Activated T-helper 17 cell treated with anti-CD3 and anti-CD28 coated beads, Interleukin-2, amount 50 U/mL, for 72 hours (primary cell): ENCODE measurements at regions not wholly inside any gene's neighbourhood (a gene's known extent, or its start where the extent isn't known, plus 50 kb on each side); places are given as distances from the start of the nearest gene placed in this dataset.

Experiments used
- ATAC-seq: fragments of 150-1000 bp; cut with Tn5 transposase; replicated peaks from 2 replicates; pipeline ENCODE4 v1.10.0; 2021; ENCODE audit warnings: mild to moderate bottlenecking, moderate library complexity
- H3K27ac Mint-ChIP-seq: one replicate; pipeline ENCODE4 v1.8.0; 2022; ENCODE audit warnings: mixed read lengths
- H3K27me3 Mint-ChIP-seq: one replicate; pipeline ENCODE4 v1.8.0; 2022; ENCODE audit warnings: mixed read lengths
- H3K36me3 Mint-ChIP-seq: one replicate; pipeline ENCODE4 v1.8.0; 2022; ENCODE audit warnings: low read depth, mild to moderate bottlenecking, mixed read lengths
- H3K4me1 Mint-ChIP-seq: one replicate; pipeline ENCODE4 v1.8.0; 2022; ENCODE audit warnings: mixed read lengths
- H3K4me3 Mint-ChIP-seq: one replicate; pipeline ENCODE4 v1.8.0; 2022; ENCODE audit warnings: mild to moderate bottlenecking, mixed read lengths
- H3K9me3 Mint-ChIP-seq: one replicate; pipeline ENCODE4 v1.8.0; 2022; ENCODE audit warnings: mixed read lengths

DNA sequence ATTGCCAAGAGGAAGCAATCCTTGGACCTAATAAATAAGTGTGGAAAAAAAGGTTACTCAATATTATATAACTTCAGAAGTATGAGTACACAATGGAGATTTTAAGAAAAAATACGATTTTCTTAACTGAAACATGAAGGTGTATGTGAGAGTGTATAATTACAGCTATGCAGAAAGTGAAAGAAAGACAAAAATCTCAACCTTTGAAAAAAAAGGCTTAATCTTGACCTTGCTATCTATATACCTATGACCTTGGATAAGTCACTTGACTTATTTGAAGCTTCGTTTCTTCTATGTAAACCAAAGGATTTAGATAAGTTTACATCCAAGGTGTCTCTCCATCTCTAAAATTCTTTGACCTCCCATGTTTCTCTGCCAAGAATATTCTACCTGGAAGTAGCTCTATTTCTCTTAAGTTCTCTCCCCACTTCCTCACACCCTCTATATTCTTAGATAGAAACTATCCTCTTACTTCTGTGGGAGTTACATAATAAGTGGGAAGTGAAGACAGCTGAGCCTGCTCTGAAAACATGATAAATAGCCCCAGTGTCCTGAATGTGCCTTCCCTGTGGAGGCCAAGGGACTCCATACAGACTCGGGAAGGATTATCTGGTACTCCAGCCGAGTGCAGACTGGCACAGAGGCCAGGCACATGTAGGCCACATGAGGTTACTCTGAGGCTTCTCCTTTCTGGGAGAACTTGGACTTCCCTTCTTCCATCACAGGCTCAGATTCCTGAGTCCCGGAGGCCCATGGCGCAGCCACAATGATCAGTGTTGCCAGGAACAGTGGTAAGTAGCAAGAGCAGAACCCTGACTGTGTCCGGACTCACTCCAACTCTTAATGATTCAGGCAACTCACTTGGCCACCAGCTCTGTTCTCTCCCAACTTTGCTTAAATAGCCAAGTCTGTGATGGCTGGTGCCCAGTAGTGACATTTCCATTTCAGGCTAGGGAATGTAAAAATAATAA lies 166.8 kb upstream of the COL8A1 start:
- H3K4me1 Mint-ChIP-seq = no peaks in the 10 kb centered on the region
- no peaks in the 10 kb centered on the region for H3K27me3 Mint-ChIP-seq
- H3K9me3 Mint-ChIP-seq = no peaks in the 10 kb centered on the region
- H3K36me3 Mint-ChIP-seq = no peaks in the 10 kb centered on the region
- no peak for ATAC-seq
- H3K27ac Mint-ChIP-seq = no peak overlapping the region
- H3K4me3 Mint-ChIP-seq = no peak overlapping the region

DNA sequence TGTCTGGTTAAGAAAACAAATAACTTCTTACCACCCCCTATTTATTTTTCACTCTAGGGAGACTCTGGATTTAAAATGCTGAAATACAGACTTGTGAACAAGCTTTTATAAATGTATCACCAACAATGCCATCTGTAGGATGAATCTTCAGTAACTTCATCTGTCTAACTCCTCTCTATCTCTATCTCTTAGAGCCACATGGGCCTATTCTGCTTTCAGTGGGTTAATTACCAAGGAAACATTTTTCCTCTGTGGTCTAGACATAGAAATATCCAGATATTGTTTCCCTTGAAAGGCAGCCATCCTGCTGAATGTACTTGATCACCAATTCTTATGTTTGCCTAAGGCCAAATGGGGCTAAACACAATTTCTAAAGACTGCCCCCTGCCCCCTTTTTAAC lies 167.6 kb upstream of the COL8A1 start:
- no peak overlapping the region for H3K27ac Mint-ChIP-seq

DNA sequence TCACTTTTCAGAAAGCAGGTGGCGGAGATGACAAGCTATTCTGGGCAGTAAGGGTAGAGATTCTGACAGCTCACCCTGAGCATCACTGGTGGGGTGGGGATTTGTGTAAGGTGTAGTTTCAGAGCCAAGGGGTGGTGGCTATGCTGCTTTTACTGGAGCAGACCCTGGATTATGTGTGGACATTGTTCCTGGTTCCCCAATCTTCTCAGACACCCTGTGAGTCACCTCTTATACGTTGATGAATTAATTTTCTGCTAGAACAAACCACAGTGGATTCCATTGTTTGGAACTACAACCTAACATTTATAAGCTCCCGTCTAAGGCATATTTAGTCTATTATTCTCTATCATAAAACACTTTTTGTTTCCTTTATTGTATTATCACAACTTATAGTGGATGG lies 169.5 kb upstream of the COL8A1 start:
- no peak for ATAC-seq
- Mint-ChIP-seq H3K4me3 (no peak overlapping the region), H3K4me1 (no peaks in the 10 kb centered on the region), H3K9me3 (no peaks in the 10 kb centered on the region), H3K27me3 (no peaks in the 10 kb centered on the region), H3K36me3 (no peaks in the 10 kb centered on the region), H3K27ac (no peak overlapping the region)

More for the DNA sequence above, 167.6 kb upstream of the COL8A1 start:
- Mint-ChIP-seq H3K27me3 (no peaks in the 10 kb centered on the region), H3K4me3 (no peak overlapping the region), H3K36me3 (no peaks in the 10 kb centered on the region), H3K4me1 (no peaks in the 10 kb centered on the region), H3K9me3 (no peaks in the 10 kb centered on the region)
- ATAC-seq = no peak

DNA sequence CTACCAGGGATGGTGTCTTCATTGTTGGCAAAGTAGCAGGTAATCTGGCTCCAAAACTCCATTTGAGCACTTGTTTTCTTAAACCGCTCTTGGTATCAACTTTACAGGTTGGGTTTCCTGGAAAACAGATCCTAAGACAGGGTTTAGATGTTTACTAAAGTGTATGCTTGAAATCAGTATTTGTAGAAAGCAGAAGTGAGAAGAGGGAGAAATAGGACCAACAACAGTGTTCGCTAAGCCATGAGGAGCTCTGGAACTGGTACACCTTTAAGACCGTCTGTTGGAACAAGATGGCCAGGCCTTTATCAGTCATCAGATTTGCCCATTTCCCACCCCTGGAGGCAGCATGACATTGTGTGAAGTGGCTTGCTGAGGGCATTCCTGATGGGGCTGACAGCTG lies 171.0 kb upstream of the COL8A1 start:
- Mint-ChIP-seq H3K9me3 (no peaks in the 10 kb centered on the region), H3K4me3 (no peak overlapping the region), H3K36me3 (no peaks in the 10 kb centered on the region), H3K4me1 (no peaks in the 10 kb centered on the region), H3K27me3 (no peaks in the 10 kb centered on the region), H3K27ac (no peak overlapping the region)
- ATAC-seq = no peak

DNA sequence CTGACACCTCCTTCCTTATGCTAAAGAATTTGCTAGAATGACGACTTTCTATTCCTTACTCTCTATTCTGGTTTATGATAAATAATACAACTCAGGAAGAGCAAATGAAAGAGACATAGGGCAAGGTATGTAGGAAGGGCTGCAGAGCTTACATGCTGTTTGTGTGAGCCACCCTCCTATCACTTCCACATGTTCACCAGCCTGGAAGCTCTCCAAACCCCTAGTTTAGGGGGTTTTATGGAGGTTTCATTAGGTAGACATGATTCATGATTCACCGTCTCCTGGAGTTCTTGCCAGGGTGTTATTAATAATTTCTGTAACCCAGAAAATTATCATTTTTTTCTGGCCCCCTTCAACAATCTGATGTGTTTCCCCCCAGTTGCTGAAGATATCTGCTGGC lies 172.1 kb upstream of the COL8A1 start:
- Mint-ChIP-seq H3K4me1 (no peaks in the 10 kb centered on the region), H3K9me3 (no peaks in the 10 kb centered on the region), H3K27ac (no peak overlapping the region), H3K4me3 (no peak overlapping the region), H3K27me3 (no peaks in the 10 kb centered on the region), H3K36me3 (no peaks in the 10 kb centered on the region)
- no peak for ATAC-seq

DNA sequence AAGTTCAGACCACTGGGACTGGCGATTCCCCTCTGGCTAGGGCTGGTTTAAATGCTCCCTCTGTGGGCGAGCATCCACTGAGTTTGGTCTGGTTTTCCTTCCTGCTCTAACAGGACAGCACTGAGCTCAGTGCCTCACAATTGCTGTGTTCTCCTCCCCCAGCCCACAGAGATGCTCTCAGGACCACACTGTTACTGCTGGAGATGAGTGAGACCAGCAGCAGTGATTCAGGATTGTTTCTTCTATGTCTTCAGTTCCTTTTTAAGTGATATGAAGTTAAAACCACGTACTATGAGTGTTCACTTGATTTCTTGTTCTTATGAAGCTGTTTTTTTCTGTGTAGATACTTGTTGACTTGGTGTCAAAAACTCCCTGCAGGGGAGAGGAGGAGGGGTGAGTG lies 180.4 kb upstream of the COL8A1 start:
- Mint-ChIP-seq H3K27me3 (no peaks in the 10 kb centered on the region), H3K4me1 (no peaks in the 10 kb centered on the region), H3K9me3 (peaks cover 5% of the 10 kb centered on the region), H3K4me3 (no peak overlapping the region), H3K36me3 (no peaks in the 10 kb centered on the region), H3K27ac (no peak overlapping the region)
- no peak for ATAC-seq

DNA sequence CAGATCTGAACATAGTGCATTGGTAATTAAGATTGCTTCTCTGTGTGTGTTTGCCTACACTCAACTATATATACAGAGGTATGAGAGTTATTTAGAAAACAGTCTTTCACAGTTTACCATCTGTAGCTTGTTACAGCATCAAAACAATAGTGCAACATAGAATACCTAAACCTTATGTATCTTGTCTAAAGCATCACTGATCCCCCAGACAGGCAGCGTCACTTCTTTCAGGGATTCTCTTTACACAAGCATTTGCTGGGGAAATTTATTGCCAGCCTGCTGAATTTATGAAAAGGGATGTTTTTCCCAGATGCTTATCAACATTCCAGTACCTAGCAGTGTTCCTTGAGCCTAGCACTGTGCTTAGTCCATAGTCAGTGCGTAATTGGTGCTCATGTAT lies 195.8 kb upstream of the COL8A1 start:
- Mint-ChIP-seq H3K27me3 (no peaks in the 10 kb centered on the region), H3K9me3 (peaks cover 9% of the 10 kb centered on the region), H3K4me1 (no peaks in the 10 kb centered on the region), H3K36me3 (no peaks in the 10 kb centered on the region), H3K27ac (no peak overlapping the region), H3K4me3 (no peak overlapping the region)
- no peak for ATAC-seq

DNA sequence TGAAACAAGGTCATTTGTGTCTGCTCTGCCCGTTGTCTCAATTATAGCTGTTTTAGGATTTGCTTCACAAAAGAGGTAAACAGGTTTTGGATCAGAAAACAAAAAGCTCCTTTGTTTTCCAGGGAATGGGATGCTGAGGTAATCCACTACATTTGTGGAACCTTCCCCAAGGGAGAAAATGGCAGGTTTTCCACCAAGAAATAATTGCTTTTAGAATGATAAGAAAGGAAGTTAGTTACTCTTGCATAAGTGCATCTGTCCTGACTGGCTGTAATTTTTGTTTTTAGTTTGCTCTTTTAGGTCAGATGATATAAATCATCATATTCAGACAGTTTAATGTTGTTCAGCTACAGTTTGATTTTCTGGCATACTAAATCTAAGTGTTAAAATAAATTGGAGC lies 198.5 kb upstream of the COL8A1 start:
- peaks cover 17% of the 10 kb centered on the region for H3K9me3 Mint-ChIP-seq
- no peak for ATAC-seq
- H3K27ac Mint-ChIP-seq = no peak overlapping the region
- no peaks in the 10 kb centered on the region for H3K4me1 Mint-ChIP-seq
- no peak overlapping the region for H3K4me3 Mint-ChIP-seq
- H3K27me3 Mint-ChIP-seq = no peaks in the 10 kb centered on the region
- H3K36me3 Mint-ChIP-seq = no peaks in the 10 kb centered on the region

DNA sequence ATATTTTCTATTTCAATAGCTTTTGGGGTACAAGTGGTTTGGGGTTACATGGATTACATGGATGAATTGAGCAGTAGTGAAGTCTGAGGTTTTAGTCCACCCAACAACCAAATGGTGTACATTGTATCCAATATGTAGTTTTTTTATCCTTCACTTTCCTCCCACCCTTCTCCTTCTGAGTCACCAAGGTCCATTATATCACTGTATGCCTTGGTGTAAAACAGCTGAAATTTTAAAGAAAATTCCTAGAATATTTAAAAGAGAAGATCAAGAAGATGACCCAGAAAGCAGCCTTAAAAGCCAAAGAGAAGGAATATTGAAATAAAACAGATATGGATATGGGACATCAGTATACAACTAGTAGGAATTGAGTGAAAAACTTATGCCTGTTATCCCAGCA lies 204.2 kb upstream of the COL8A1 start:
- no peaks in the 10 kb centered on the region for H3K36me3 Mint-ChIP-seq
- no peak overlapping the region for H3K27ac Mint-ChIP-seq
- ATAC-seq = no peak
- no peaks in the 10 kb centered on the region for H3K27me3 Mint-ChIP-seq
- H3K4me1 Mint-ChIP-seq = no peaks in the 10 kb centered on the region
- H3K4me3 Mint-ChIP-seq = no peak overlapping the region
- H3K9me3 Mint-ChIP-seq = peaks cover 13% of the 10 kb centered on the region

DNA sequence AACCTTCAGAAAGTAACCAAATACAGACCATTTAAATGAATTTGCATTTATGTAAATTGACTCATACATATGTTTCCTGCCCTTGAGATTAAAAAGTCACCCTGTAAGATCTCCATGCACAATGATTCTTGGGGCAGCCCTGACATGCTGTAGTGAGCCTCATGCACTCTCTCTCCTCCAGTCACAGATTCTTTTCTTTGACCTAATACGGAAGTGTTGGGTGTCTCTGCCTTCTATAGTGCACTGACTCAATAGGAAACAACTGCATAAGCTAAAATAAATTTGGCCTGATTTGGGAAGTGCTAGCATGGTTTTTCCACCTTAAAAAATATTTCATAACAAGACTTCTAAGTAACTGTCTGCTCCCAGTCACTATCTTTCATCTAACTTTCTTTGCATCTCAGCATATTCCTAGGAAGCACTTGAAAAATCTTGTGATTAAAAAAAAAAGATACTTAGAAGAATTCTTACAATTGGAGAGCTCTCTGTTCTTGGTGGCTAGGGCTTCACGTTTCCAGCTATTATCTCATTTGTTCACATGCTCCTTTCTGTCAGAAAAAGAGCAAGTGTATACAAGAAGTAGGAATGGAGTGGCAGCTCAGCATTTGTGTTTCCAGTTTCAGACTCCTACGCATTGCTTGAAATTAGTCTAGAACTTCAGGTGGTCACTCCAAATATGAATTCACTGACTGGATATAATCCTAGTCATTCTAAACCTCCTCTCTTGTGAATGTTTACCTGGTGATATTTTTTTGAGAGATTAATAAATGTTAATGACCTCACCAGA lies 207.9 kb upstream of the COL8A1 start:
- Mint-ChIP-seq H3K36me3 (no peaks in the 10 kb centered on the region), H3K9me3 (peaks cover 3% of the 10 kb centered on the region)

DNA sequence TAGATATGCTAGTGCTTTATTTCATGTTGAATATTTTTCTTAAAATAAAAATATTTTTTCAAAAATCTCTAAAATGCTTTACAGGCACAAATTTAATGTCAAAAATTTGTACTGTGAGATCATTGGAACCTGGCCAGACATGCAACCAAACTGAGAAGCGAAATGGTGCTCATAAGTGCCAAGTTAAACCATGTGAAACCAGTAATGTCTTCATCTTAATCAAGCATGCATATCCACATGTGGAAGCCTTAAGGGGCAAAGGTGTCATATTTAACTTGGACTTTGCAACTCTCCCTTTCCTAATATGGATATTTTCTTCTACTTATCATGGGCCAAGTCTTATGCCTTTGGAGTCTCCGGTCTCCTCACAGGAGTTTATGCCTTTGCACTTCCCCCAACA lies 208.9 kb upstream of the COL8A1 start:
- Mint-ChIP-seq H3K27ac (no peak overlapping the region), H3K4me3 (no peak overlapping the region), H3K36me3 (no peaks in the 10 kb centered on the region), H3K4me1 (no peaks in the 10 kb centered on the region), H3K9me3 (no peaks in the 10 kb centered on the region), H3K27me3 (no peaks in the 10 kb centered on the region)
- ATAC-seq = no peak

More for the DNA sequence above, 207.9 kb upstream of the COL8A1 start:
- Mint-ChIP-seq H3K4me3 (no peak overlapping the region), H3K27me3 (no peaks in the 10 kb centered on the region), H3K4me1 (no peaks in the 10 kb centered on the region), H3K27ac (no peak overlapping the region)
- no peak for ATAC-seq

DNA sequence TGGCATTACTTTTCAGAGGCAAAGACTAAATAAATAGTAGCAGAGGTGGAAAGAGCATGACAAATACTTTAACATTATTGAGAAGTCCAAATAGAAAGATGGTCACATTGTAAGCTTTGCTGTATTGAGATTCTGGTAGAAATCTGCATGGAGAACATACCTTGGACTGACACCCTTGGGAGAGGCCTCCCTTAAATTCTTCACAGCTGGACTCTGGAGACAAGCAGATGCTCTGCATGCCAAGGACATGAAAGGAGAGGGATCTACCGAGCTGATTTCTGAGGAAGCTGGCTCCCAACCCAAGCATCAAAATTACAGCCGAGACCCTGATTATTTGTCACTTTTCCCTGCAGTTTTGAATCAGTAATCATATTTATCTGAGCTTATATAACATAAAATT lies 212.5 kb upstream of the COL8A1 start:
- no peaks in the 10 kb centered on the region for H3K4me1 Mint-ChIP-seq
- no peak for ATAC-seq
- no peaks in the 10 kb centered on the region for H3K9me3 Mint-ChIP-seq
- no peak overlapping the region for H3K27ac Mint-ChIP-seq
- no peak overlapping the region for H3K4me3 Mint-ChIP-seq
- no peaks in the 10 kb centered on the region for H3K36me3 Mint-ChIP-seq
- H3K27me3 Mint-ChIP-seq = no peaks in the 10 kb centered on the region

DNA sequence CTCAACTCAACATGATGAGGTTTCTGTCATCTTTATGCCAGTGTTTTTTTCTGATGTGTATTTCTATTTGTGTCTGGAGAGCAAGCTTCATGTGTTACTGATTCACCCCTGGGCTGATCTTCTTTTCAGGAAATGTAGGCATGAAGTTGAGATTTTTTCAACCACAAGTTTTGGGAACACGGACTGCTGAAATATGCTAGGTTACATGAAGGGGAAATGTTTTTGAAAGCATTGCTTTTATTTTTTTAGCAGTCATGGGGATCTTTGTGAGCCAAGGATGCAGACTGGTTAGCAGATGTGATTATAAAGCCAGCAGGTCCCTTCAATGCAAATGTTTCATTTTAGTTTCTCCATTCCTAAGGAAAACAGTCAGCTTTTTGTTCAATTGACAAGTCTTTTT lies 219.3 kb upstream of the COL8A1 start:
- no peak overlapping the region for H3K27ac Mint-ChIP-seq
- no peak for ATAC-seq
- peaks cover 4% of the 10 kb centered on the region for H3K9me3 Mint-ChIP-seq
- no peak overlapping the region for H3K4me3 Mint-ChIP-seq
- no peaks in the 10 kb centered on the region for H3K27me3 Mint-ChIP-seq
- no peaks in the 10 kb centered on the region for H3K36me3 Mint-ChIP-seq
- no peaks in the 10 kb centered on the region for H3K4me1 Mint-ChIP-seq

DNA sequence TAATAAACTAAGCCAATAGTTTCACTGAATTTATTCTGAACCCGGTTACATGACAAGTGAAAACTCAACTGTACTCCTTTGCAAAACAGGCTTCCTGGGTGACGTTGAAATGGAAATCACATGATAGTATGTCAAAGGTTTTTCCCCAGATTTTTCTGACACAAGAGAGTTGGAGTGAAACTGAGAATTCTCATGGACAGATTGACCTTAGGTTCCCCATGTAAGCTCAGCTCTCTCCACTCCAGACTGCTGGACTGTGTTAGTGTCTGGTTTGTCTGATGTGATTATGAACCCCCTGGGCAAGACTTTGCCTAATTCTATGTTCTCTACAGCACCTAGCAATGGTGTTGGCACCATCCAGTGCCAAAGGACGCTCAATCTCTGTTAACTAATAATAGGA lies 219.7 kb upstream of the COL8A1 start:
- Mint-ChIP-seq H3K4me1 (no peaks in the 10 kb centered on the region), H3K9me3 (peaks cover 4% of the 10 kb centered on the region), H3K27me3 (no peaks in the 10 kb centered on the region), H3K36me3 (no peaks in the 10 kb centered on the region), H3K4me3 (no peak overlapping the region), H3K27ac (no peak overlapping the region)
- ATAC-seq = no peak

DNA sequence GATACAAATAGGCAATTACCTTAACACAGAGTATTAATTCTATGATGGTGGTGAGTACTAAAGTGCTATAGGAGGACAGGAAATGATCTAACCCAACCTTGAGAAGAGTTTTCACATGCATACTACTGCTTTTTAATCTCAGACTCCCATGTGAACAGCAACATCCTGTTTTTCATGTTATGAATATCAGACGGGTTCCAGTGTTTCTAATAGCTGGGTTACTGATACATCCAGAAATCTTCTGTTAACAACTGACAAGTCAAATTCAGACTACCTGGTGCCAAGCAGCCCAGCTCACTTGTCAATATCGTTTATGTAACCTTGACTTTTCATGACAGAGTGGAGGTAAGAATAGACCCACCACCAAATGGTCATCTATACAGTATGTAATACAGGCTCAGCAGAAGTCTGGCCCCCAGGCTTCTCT lies 220.2 kb upstream of the COL8A1 start:
- Mint-ChIP-seq H3K4me3 (no peak overlapping the region), H3K27ac (no peak overlapping the region), H3K27me3 (no peaks in the 10 kb centered on the region), H3K4me1 (no peaks in the 10 kb centered on the region), H3K36me3 (no peaks in the 10 kb centered on the region), H3K9me3 (peaks cover 4% of the 10 kb centered on the region)
- ATAC-seq = no peak
